Prostate gland (tissue), 2 donors: ENCODE measurements at regions not wholly inside any gene's neighbourhood (a gene's known extent, or its start where the extent isn't known, plus 50 kb on each side); places are given as distances from the start of the nearest gene placed in this dataset.

ENCODE experiments used
- CTCF ChIP-seq, 4 experiments: fragments of 200-600 bp in 2 of 4; fragments of 450-650 bp in 2 of 4; sonication (generic) in 2 of 4; IDR thresholded peaks; 1 replicate in 3 of 4; 2 replicates in 1 of 4; pipeline ENCODE4 v1.5.1; 2016 to 2019; ENCODE audit warnings: antibody characterized with exemption in 4 of 4, mild to moderate bottlenecking in 2 of 4, moderate library complexity in 2 of 4
- POLR2A ChIP-seq: fragments of 450-650 bp; IDR thresholded peaks from one replicate; pipeline ENCODE4 v1.6.1; 2016; ENCODE audit warnings: antibody characterized with exemption, mild to moderate bottlenecking
- POLR2AphosphoS5 ChIP-seq: sonication (generic); formaldehyde crosslinking; IDR thresholded peaks from one replicate; pipeline ENCODE4 v1.6.1; 2017; ENCODE audit warnings: antibody characterized with exemption

- TF ChIP-seq CTCF (IDR thresholded peaks at IDR 0.05), result no peak
- no peak for TF ChIP-seq POLR2A
- no peak for TF ChIP-seq POLR2AphosphoS5
These were observed 89.3 kb downstream of the MDH1 start for GRCh38 chr2:63678085-63678484.
